ENCODE measurements at regions not wholly inside any gene's neighbourhood (a gene's known extent, or its start where the extent isn't known, plus 50 kb on each side); places are given as distances from the start of the nearest gene placed in this dataset.

DNA sequence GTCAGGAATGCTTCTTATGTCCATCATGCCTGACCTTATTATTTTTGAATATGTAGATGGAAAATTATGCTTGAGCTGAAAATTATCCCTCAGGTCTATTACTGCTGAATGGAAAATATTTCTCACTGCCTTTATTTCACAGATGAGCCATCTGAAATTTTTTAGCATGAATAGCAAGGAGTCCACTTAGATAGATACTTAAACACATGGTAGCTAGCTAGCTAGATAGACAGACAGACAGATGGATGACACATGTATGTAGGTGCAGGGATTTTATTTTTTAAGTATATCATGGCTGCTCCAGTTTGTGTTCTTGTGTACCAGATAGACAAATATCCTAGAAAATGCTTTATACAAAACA, 645.0 kb downstream of the MMUT start:
- no peak for DNase-seq (ENCODE audit: low read depth, low spot score)

DNA sequence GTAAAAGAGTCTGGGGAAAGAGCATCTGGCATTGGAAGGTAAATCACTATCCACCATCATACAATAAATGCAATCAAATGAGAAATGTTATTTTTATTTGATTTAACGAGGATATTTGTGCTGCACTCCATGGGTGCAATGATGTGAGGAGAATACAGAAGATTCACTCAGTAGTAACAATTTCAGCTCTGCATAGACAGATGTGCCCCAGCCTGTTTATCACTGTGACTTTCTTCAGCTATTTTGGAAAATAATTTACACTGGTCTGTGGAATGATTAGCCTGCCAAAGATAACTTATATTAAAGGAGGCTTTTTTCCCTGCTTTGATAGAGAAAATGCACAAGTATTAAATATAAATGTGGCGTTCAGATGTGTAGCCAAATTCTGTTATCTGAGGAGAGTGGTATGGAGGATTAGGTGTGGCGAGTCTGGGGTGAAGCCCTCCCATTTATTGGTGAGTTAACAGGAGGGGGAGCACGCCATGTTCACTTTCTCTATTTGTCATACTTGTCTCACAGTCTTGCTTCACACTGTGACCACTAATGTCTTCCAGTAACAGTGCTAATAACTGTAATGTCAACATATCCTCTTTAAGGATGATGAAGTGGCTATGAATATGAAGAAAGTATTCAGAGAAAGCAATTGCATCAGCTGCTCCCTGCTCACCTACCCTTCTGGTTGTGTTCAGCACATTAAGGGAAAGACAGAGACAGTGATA, 645.6 kb downstream of the MMUT start:
- DNase-seq (ENCODE audit: low read depth, low spot score) = no peak

DNA sequence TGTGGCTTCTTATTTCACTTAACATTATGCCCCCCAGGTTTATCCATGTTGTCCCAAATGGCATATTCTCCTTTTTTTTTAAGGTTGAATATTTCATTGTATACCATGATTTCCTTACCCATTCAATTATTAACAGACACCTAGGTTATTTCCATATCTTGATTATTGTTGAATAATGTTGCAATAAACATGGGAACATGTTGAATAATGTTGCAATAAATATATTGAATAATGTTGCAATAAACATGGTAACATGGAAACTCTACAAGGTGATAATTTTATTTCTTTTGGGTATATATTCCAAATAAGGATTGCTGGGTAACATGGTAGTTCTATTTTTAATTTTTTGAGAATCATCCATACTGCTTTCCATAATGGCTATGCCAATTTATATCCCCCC, 648.1 kb downstream of the MMUT start:
- no peak for DNase-seq (ENCODE audit: low read depth, low spot score)

DNA sequence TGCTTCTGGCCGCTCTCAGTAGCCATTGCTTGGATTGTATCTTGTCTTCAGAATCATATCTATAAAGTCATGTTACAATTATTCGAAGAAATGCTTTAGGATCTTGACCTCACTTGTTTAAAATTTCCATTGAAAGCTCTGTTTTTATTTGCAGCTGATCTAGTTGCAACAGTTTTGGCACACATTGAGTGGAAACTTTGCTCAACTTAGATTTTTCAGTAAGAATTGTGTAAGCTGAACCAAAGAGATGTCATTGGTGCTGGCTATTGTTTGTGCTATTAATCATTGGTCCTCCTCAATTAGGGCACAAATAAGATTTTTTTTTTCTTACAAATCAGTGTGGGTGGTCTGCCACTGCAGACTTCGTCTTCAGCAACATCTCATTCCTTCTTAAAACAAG, 649.2 kb downstream of the MMUT start:
- no peak for DNase-seq (ENCODE audit: low read depth, low spot score)

DNA sequence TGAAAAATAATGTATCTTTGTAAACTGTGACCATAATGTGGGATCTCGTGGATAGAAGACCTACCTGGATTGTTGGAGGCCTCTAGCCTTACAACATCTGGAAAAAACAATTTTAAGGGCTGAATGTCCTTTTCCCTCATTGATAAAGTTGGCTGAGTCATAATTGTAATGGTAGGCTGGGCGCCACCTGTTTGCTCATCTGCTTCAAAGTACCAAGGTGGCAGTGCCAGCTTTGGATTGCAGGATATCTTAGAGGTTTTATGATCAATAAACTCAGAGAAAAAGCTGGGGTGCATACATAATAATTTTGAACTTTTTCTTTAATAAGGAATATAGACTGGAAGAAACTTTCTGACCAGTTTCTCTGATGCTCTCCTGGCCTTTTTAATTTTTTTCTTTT, 653.4 kb downstream of the MMUT start:
- DNase-seq (ENCODE audit: low read depth, low spot score) = no peak

DNA sequence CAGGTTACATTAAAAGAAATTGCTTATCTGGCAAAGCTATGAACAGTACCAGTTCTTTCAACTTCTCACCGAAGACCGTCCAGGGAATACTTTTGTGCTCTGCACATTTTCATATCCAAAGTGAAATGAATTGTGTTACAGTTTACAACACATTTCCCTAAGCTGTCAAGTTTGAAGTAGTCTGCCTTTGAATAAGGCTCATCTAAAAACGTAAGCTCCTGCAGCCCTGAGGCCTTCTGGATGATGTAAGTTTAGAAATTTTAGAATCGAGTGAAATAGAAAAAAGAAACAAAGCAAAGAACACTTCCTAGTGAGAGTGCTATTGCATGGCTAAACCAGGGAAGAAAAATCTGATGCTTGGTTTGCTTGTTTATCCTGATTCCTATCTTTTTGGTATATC, 653.8 kb downstream of the MMUT start:
- no peak for DNase-seq (ENCODE audit: low read depth, low spot score)

DNA sequence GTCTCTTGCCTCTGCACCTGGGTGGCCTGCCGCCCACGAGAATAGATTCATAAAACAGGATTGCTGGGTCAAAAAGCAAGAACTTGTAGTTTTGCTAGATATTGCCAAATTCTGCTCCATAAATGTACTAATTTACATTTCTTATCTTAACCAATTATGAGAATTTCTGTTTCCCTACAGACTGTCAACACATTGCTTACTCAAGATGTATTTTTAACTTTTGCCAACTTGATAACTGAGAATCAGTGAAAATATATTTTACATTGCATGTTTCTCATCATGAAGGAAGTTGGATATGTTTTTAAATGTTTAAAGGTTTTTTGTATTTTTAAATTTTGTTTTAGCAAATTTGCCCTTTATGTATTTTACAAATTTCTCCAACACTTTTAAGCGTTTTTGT, 664.8 kb downstream of the MMUT start:
- DNase-seq (ENCODE audit: low read depth, low spot score) = no peak

DNA sequence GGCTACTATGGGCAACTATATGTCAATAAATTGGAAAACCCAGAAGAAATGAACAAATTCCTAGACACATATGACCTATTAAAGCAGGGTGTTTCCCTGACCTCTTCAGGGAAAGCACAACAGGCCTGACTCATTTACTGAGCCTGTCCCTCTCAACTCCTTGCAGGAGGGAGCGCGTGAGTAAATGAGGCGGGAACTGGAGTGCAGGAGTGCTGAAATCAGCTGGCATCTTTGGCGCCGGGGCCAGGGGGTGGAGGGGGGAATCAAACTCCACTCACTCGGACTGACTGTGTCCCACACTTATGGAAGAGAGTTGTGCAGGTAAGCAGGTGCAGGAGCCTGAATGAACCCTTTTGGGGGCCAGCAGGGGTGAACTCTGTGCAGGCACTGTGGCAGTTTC, 671.2 kb upstream of the PTCHD4 start:
- DNase-seq (ENCODE audit: low read depth, low spot score) = no peak

DNA sequence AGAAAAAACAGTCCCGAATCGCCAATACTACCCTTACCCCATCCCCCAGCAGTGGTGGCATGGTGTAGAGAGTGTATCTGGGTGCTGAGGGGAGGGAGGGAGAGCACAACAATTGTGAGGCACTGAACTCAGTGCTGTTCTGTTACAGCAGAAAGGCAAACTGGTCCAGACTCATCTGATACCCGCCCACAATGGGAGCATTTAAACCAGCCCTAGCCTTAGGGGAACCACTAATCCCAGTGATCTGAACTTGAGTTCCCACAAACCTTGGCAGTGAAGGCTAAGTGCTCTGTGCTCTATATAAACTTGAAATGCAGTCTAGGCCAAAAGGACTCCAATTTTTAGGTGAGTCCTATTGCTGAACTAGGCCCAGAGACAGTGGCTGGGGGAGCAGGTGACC, 666.4 kb upstream of the PTCHD4 start:
- DNase-seq (ENCODE audit: low read depth, low spot score) = no peak

DNA sequence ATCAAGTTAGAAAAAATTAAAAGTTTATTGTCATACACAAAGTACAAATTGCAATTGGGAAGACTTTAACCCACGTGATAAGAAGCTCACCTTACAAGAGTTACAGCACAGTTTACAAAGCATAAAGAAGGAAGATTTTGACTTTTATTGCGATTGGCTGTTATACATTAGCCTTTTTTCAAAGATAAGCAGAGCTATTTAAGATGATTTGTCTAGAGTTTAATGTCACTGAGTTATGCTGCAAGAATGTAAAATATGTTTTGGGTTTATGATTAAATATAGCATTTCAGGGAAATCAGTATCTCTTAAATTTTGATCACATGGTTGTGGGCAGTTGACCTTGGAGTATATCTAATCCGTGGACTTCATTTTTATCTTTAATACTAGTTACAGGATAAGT, 664.2 kb upstream of the PTCHD4 start:
- no peak for DNase-seq (ENCODE audit: low read depth, low spot score)

DNA sequence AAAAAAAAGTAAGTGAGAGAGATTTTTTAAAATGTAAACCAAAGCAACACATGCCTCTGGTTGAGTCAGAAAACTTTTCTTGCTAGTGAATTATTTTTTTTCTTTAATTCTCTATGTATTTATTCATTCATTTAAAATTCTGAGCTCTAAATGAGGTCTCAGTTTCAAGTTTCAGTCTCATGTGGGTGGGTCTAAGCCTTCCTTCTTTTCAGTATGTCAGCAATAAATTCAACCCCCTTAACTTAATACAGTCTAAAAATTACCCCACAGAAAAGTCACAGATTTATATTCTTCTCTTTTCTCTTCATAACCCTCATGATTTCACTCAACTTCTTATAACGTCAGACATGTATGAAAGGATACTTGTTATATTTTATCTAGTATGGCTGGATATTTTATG, 663.3 kb upstream of the PTCHD4 start:
- no peak for DNase-seq (ENCODE audit: low read depth, low spot score)

DNA sequence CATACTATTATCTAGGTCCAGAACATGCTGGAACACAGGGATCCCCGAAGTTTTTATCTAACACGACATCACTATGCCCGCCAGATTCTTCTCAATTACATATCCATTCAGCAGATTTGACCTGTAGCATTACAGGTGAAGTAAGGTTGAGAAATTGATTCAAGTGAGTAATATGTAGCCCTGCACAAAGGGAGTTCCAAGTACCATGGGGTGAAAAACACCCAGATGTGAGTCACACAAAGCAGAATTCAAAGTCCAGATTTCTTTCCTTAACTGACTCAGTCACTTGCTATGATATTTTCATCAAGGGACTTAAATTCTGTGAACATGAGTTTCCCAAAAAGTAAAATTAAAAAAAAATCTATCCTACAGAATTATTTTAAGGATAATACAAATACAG, 655.4 kb upstream of the PTCHD4 start:
- DNase-seq (ENCODE audit: low read depth, low spot score) = no peak

DNA sequence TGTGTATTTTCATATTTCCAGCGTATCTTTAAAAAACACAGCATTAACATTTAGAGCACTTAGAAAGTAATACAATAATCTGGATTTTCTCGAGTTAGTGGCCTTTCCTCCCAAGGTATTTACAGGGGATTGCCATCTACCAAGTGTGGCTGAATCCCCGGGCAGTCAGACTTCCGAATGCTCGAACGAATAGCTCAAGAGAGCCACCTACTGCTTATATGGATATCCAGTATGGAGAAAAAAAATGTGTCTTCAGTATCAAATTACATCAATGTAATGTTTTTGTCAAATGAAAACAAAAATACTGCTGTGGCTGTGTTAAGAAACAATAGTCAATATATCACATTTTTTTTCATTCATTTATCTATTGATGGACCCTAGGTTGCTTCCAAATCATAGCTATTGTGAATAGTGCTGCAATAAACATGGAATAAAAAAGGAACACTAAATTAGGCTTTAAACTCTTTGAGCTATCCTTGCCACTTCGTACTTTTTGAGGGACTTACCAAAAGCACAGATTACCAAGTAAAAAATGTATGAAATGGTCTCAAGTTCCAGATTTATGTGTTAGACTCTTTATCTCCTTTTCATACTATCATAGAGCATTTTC, 654.5 kb upstream of the PTCHD4 start:
- DNase-seq (ENCODE audit: low read depth, low spot score) = peak; percentile 33

DNA sequence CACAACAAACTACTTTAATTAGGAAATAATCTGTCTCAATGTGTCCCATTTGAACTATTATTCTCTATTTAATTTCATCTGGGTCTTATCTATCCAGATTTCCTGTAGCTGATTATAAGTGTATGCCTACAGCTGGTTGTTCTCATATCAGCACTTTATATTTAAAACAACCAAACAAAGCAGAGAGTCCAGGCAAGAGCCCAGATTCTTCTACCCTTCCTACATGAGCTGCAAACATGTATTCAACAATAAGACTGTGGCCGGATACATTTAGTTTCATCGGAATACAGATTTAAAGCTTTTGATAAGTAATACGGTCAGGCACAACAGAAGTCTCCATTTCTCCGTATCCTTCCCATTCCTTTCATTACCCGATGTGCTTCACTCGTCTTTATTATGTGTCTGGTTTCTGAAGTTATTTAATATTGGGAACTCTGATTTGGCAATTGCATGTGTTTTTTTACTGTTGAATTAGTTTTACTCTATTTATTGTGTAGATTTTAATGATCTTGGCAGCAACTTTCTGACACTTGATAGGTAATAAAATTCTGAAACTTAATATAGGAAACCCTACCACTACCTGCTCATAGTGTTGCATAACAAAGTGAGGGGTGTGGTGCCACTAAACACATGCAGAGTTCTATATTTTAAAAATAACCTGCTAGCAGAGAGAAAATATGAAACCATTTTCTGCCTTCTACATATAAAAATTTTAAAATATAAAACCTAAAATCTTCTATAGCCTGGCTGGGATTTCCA, 653.5 kb upstream of the PTCHD4 start:
- DNase-seq (ENCODE audit: low read depth, low spot score) = no peak

DNA sequence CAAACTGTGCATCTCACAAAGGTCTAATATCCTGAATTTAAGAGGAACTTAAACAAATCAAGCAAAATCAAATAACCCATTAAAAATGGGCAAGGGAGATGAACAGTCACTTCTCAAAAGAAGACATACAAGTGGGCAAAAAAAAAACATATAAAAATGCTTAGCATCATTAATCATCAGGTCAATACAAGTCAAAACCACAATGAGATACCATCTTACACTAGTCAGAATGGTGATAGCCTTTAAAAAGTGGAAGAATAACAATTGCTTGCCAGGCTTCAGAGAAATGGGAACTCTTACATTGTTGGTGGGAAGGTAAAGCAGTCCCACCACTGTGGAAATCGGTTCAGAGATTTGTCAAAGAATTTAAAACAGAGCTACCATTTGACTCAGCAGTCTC, 646.7 kb upstream of the PTCHD4 start:
- no peak for DNase-seq (ENCODE audit: low read depth, low spot score)

DNA sequence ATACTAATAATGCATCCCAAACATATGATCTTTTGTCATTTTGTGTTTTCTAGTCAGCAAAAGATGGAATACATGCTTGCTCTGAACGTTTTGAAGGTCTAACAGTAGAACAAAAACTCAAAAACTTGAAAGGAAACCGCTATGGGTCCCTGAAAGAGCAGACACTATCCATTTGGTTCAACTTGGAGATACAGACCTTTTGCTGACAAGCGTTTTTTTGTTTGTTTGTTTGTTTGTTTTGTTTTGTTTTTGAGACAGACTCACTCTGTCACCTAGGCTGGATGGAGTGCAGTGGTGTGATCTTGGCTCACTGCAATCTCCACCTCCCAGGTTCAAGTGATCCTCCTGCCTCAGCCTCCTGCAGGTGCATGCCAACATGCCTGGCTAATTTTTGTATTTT, 644.3 kb upstream of the PTCHD4 start:
- DNase-seq (ENCODE audit: low read depth, low spot score) = no peak

DNA sequence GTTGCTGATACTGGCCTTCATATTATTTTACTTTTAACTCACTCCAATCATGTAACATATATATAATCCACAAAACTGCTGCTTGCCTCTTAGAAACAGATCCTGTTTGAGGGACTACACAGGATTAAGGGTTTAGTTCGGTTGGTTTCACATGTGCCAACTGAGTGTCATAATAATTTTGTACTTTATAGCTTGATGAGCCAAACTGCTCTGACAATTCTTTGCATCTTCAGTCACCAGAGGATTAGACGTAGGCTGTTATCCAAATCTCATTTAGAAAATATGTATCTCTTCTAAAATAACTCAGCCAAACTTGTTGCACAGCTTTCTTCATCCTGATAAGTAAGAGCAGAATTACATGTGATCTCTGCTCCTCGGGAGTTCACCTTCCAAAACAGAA, 643.6 kb upstream of the PTCHD4 start:
- no peak for DNase-seq (ENCODE audit: low read depth, low spot score)

DNA sequence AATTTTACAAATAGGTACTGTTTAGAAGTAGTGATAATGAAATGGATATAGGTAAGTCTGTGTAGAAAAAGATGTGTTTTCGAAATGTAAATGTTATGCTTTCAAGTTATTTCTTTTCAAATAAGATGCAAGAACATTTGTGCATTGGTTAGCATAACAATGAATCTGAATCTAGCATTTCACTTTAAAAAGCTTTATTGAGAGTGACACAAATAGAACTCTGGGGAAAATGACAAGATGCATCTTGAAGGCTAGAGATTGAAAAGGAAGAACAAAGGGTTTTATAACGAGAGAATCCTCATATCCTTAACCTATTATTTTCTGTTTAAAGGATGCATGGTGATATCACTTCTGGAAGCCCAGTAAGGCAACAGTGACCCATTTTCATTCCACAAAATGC, 639.9 kb upstream of the PTCHD4 start:
- DNase-seq (ENCODE audit: low read depth, low spot score) = no peak

DNA sequence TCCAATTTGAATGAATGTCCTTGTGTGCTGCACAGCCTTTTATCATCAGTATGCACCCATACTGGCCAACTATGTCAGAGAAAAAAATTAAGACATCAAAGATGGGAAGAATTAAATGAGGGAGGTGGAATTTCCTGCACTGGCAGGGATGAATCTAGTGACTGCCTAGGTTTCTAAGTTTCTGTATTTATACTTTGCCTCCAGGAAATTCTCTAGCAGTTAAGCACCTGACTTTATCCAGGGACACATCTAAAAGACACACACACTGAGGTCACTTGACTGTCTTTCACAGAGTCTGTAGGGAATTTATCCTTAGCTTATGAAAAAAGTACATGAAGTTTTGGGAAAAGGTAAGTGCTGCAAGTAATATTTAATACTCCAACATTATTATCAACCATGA, 636.5 kb upstream of the PTCHD4 start:
- no peak for DNase-seq (ENCODE audit: low read depth, low spot score)

DNA sequence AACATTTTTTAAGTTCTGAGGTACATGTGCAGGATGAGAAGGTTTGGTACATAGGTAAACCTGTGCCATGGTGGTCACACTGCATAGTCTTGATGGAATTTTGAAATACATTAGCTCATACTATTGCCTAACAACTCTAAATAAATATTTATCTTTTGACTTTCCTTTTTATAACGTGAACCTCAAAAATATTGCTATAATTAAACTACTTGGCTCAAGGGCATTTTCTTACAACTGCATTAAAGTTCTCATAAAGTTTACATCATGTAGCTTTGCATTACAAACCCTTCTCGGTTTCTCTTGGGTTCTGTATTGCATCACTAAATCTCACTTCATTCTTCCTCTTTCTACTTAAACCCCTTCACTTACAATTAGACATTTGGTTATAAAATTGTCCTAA, 636.0 kb upstream of the PTCHD4 start:
- DNase-seq (ENCODE audit: low read depth, low spot score) = no peak

DNA sequence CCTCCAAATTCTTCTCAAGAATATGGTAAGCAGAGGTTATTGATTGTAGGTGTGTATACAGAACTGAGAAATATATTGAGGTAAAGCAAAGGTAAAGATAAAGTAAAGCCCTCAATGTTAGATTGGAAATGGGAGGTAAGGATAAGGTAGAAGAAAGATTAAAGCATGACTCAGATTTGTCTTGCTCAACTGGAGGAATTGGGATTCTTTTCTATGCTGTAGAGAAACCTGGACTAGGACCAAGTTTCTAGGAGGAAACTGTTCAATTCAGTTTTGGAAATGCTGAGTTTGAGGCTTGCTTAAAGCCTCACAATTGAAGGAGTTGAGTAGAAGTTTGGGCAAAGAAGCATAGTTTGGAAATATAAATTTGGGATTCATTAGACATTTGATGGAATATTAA, 634.0 kb upstream of the PTCHD4 start:
- no peak for DNase-seq (ENCODE audit: low read depth, low spot score)

DNA sequence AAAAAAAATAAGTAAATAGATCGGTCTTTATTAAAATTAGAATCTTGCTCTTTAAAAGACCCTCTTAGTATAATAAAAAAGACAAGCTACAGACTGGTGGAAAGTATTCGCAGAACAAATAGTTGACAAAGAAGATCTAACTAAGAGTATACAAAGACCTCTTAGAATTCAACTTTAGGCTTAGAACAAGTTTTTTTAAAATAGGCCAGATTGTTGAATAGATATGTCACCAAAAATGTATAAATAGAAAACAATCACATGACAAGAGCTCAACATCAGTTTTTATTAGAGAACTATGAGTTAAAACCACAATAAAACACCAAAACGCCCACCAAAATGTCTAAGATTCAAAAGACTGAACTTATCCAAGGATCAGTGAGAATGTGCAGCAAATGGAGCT, 632.7 kb upstream of the PTCHD4 start:
- DNase-seq (ENCODE audit: low read depth, low spot score) = no peak

DNA sequence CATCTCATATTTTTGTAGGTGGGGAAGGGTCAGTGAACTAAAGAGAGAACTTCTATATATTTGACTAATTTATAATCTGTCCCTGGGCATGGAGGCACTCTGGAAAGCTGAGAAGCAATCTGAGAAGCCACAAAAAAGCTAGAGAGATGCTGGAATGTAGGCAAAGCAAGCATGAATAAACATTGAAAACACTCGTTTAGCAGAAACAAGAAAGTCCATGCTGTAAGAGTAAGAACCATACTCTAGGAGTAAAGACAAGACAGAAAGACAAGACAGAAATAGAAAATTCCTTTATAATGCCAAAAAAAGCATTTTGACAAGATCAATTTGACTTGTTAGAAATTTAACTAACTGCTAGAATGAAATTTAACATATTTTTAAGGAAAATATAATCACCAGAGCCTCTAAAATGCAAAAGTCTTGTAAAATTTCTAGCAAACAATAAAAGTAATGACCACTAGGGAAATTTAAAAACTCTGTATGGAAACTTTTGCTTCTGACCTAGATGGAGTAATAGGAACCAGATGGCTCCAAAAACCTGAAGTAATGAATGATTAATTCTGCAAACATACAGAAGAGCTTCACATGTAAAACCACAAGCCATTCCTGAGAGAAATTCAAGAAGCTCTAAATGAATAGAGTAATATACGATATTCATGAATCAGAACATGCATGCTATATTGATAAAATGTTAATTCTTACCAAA, 625.7 kb upstream of the PTCHD4 start:
- no peak for DNase-seq (ENCODE audit: low read depth, low spot score)
